HG03521 (cell line): ENCODE measurements at regions not wholly inside any gene's neighbourhood (a gene's known extent, or its start where the extent isn't known, plus 50 kb on each side); places are given as distances from the start of the nearest gene placed in this dataset.

Experiments used
- ATAC-seq: cut with Tn5 transposase; IDR thresholded peaks from one replicate; pipeline ENCODE4 v1.9.1; 2021; ENCODE audit warnings: mild to moderate bottlenecking, moderate library complexity; ENCODE audit not compliant: unreplicated experiment

DNA sequence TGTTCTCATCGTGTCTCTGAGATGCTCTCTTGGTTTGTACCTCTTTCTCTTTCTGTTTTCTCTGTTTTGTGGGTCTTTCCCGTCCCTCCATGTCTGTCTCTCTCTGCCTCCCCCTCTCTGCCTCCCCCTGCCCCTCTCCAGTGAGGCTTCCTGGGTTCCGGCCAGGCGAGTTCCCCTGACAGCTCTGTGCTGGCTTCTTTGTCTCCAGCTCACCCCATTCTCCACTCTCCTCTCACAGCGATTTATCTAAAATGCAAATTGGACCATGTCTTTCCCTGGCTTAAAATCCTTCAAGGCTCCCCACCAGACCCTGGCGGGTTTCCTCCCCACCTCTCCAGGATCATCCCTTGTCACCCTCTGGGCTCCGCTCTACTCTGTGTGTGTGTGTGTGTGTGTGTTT lies 202.4 kb upstream of the POU3F1 start:
- no peak for ATAC-seq

DNA sequence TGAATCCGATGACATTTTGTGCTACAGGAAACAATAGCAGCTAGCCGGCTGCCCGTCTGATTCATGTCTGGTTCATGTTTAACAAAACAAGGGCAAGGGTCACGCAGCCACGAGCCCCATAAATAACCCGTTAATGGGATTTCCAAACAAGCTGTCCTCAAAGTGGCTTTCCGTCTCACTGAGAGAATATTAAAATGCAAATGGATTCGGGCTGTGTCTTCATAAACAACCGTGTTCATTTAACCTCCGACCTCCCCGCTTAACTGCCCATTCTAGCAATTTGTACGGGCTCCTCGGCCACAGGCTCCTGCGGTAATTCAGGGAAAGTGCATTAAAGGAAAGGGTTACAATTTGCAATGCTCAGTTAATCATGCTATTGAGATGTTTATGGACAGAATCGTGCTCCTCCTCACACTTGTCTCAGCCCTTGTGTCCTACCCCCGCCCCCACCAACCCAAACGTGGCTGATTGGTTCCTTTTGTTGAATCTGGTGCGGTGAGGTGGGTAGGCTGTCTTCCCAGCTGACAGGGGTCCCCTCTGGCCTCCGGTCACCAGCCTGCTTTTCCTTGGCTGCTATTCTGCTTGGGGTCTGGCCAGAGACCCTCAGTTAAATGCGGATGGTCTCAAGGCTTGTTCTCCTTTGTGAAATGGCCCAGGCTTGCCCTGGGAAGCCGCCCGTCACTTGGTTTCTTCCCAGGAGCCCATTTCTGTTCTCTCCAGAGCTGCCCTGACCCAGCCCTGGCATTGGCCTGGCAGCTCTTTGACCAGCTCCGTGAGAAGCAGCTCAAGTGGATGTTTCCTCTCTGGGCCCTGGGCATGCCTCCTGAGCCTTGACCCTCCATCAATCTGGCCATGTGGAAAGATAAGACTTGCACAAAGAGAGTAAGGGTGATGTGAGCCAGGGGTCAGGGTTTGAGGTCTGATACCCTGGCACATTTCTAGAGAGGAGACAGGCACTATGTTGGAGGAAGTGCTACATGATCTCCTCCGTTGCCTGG lies 200.7 kb upstream of the POU3F1 start:
- ATAC-seq: no peak

DNA sequence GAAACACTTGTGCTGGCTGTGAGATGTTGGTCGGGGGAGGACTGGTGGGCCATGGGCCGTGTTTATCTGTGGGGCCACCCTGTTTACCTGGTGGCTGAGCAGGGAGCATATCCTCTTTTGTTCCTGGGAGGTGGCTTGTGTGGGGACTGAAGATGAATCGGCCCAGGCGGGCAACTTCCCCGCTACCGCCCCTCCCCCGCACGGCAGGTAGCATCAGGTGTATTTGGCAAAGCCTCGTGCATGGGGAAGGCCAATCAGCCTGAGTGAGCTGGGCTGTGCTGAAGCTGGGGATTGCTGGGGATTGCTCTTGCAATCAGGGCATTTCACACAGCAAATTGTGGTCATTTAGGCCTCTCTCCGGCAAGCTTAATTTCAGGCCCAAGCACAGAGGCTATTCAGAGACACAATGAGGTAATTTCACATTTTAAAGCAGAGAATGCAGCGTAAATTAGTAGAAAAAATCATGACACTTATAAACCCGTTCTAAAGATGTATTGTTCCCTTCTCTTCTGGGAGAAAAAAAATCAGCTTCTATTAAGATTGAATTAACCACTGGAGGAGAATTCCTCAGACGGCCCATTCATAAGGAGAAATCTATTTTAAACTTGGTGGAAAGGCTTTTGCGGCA lies 197.7 kb upstream of the POU3F1 start:
- ATAC-seq: no peak

DNA sequence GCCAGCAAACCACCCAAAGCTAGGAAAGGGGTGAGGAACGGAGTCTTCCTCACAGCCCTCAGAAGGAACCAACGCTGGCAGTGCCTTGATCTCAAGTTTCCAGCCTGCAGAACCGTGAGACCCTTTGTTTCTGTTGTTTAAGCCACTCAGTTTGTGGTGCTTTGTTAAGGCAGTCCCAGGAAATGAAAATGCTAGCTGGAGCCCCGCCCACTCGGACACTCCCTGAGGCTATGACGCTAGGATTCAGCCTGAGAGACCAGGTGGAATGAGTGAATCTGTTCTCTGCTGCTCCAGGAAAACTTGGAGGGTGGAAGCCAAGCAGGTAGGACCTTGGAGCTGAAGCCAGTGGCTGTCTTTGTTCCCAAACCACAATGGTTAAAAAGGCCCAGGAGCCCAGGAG lies 196.5 kb upstream of the POU3F1 start:
- ATAC-seq: no peak

GRCh38 chr1:38242506-38242905 lies 195.9 kb upstream of the POU3F1 start:
- ATAC-seq: no peak

- no peak for ATAC-seq
These were observed 195.2 kb upstream of the POU3F1 start for GRCh38 chr1:38241594-38242334.

DNA sequence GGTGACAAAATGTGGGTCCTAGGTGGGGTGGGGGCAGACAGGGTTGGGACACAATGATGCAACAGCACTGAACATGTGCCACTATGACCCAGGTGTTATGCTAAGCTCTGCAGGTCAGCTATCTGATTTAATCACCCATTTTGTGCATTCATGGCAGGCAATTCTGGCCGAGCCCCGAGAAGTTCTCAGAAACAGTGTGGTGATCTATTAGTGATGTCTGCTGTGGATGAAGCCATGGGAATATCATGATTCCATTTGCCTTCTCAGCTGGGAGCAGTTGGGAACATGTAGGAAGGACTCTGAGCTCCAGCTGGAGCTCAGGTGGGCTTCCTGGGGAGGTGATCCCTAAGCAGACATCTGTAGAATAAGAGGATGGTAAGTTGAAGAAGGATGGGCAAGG lies 194.0 kb upstream of the POU3F1 start:
- ATAC-seq: no peak

DNA sequence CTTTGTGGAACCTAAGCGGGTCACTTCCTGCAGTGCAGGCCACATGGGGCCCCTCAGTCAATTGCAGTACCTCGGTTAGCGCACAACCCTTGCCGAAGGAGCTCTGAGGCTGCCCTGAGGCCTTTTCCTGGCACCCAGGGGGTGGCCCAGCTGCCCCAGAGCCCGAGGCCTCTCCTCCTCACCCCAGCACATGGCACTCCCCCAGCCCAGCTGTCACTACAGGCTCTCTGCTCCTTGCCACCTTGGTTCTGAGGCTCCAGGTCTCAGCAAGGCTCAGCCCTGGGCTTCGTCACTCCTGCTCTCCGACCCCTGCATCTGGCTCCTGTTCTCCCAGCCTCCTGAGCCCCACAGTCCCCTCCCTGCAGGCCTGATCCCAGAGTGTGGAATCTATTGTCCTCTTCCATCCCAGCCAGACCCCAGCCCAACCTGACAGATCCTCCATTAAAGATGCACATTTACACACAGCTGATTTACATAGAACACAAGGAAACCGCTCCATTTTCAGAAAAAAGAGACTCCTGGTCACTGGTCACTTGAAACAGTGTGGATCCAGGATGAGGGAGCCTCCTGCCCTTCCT lies 192.8 kb upstream of the POU3F1 start:
- ATAC-seq: no peak

- no peak for ATAC-seq
These were observed 191.7 kb upstream of the POU3F1 start for GRCh38 chr1:38238294-38238693.

GRCh38 chr1:38235705-38236104 lies 189.1 kb upstream of the POU3F1 start:
- no peak for ATAC-seq

DNA sequence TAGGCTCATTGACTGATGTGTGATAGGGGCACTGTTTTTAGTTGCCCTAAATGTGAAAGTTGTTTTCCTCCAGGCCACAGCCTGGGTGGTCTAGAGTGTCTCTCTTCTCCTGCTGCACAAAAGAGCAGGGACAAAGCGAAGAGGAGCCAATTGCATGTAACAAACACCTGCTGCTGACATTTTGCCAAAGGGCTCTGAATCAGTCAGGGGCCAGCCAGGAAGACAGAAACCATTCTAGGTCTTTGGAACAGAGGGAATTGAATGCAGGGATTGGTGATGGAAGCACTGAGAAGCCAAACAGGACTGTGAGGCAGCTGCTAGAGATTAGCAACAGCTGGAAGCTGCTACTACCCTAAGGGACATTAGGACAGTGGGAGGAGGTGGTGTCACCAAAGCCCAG lies 185.3 kb upstream of the POU3F1 start:
- no peak for ATAC-seq

- ATAC-seq: no peak
These were observed 182.1 kb upstream of the POU3F1 start for GRCh38 chr1:38228718-38229117.

GRCh38 chr1:38225745-38226144 lies 179.2 kb upstream of the POU3F1 start:
- ATAC-seq: no peak

- ATAC-seq: no peak
These were observed 176.8 kb upstream of the POU3F1 start for GRCh38 chr1:38223391-38223790.

DNA sequence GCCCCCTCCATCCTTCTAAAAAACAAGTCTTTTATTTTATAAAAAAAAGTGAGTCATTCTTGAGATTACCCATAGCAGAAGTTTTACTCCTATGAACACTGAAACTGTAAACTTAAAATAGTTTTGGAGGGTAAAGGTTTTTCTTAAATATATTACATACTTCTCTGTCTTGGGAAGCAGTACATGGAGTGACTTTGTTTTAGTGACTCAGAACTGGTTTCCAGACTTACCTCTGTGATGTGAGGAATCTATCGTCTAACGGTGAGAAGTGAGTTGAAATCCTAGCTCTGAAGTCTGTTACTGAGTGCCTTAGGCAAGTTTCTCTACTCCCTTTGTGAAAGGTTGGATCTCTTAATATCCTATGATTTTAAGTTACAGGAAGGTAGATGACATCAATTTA lies 176.3 kb upstream of the POU3F1 start:
- ATAC-seq: no peak

GRCh38 chr1:38221006-38221649 lies 174.5 kb upstream of the POU3F1 start:
- ATAC-seq: no peak

DNA sequence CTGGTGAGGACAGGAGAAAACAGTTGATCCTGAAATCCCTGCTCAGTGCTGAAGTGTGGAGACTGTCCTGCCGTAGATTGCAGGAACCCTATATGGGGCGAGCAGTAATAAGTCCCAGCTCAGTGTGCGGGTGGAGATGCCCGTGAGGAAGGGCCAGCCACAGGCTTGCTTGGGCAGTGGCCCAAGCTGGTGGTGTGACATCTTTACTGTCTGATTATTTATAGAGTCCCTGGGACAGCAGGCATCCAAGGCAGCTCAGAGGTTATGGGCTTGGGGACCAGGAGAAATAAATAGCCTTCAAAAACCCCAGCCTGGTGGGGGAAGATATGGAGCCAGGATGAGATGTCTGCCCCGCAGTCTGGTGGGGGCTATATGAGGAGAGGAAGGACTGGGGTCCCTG lies 170.7 kb upstream of the POU3F1 start:
- ATAC-seq: no peak

DNA sequence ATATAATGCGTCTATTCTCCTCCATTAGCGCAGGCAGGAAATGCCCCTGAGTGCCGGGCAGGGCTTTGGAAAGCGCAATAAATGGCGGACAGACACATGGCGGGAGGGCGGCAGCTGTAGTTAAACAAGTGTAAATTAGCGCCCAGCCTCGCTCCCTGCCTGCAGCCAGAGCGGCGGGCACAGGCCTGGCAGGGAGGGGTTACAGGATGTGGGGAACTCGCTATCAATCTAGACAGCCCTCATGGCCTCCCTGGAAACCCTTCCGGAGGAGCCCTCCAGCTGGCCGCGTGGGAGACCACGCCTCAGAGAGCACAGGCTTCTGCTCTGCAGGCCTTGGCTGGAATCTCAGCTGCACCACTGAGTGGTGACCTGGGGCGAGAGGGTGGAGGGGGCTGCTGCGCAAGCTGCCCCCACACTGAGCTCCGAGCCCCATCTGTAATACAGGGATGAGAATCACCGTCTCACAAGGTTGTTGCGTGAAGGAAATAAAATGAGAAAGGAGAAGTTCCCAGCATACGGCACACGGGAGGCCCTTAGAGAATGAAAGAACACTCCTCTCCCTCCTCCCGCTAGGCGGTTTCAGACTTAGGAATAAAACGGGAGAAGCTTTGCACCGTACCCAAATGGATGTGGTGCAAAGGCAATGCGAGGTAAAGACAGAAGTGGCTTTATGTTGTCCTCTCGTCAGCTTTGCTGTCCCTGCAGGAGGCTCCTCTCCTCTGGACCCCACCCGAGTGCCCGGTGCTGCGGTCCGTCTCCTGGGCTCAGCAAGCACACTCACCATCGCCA lies 167.2 kb upstream of the POU3F1 start:
- no peak for ATAC-seq

DNA sequence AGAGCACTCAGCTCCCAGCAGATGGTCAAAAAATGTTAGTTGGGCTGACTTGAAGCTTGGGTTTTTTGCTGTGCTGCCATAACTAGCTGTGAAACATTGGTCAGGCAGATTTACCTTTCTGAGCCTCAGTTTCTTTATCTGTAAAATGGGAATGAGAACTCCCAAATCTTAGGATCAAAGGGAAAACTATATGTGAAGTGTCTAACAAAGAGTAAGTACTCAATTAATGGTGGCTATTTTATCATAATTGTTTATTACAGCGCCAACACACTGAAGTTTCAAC lies 164.2 kb upstream of the POU3F1 start:
- ATAC-seq: no peak
